ENCODE measurements at regions not wholly inside any gene's neighbourhood (a gene's known extent, or its start where the extent isn't known, plus 50 kb on each side); places are given as distances from the start of the nearest gene placed in this dataset.

GRCh38 chr3:72149645-72150300 is 364.8 kb upstream of the PROK2 start:
- ChIA-PET CTCF (no interaction called here), POLR2A (no interaction called here)
- no peaks in the 10 kb centered on the region for H3K9me3 ChIP-seq

GRCh38 chr3:72147600-72147999 is 362.7 kb upstream of the PROK2 start:
- POLR2A ChIA-PET = no interaction called here
- Histone ChIP-seq H3K9ac (no peak overlapping the region), H4K20me1 (ENCODE audit: insufficient read depth) (no peaks in the 10 kb centered on the region), H3K36me3 (replicated peaks in 1 of 2; ENCODE audit: control insufficient read depth in 1 of 2, insufficient read depth in 2 of 2, low read length in 1 of 2) (no peaks in the 10 kb centered on the region), H3K9me3 (no peaks in the 10 kb centered on the region), H3K9me2 (no peaks in the 10 kb centered on the region), H3K4me3 (ENCODE audit: low read depth in 2 of 2, low read length in 1 of 2) (no peak overlapping the region), H3F3A (replicated peaks; ENCODE audit: insufficient read depth) (no peaks in the 10 kb centered on the region), H3K79me2 (ENCODE audit: insufficient read depth) (no peaks in the 10 kb centered on the region), H3K4me1 (ENCODE audit: control insufficient read depth in 1 of 2, insufficient read depth in 2 of 2, low read depth in 1 of 2, low read length in 1 of 2) (peaks cover 0 to 29% of the 10 kb centered on the region in 2 experiments; a peak in 2 of 4 replicates), H3K27ac (ENCODE audit: low read depth in 2 of 2, low read length in 1 of 2) (no peak overlapping the region), H3K27me3 (ENCODE audit: insufficient read depth) (no peaks in the 10 kb centered on the region; the same call in 1 of the 2 replicates), H3K4me2 (no peak overlapping the region), H2AFZ (ENCODE audit: low read depth) (no peak overlapping the region)
- TF ChIP-seq MAX (IDR thresholded peaks at IDR 0.05; ENCODE audit: low read depth) = no peak
- no peak for TF ChIP-seq NRF1 (IDR thresholded peaks at IDR 0.05; ENCODE audit: low read depth, low read length)
- no peak for TF ChIP-seq EP300 (IDR thresholded peaks at IDR 0.05; ENCODE audit: borderline replicate concordance in 1 of 2, low read depth in 1 of 2, low read length in 1 of 2)
- TF ChIP-seq MXI1 (IDR thresholded peaks at IDR 0.05; ENCODE audit: low read depth, low read length) = no peak
- TF ChIP-seq ZBTB33 (IDR thresholded peaks at IDR 0.05; ENCODE audit: borderline replicate concordance, low read depth) = no peak
- no peak for TF ChIP-seq CTCF (IDR thresholded peaks at IDR 0.05)
- no peak for DNase-seq
- WGBS (ENCODE audit: low lambda C conversion rate) = 72% methylated on average over 2 of the region's 3 CpGs
- CTCF ChIA-PET = no interaction called here

More at GRCh38 chr3:72149645-72150300, 364.8 kb upstream of the PROK2 start:
- H3K27ac ChIP-seq (ENCODE audit: low read depth in 2 of 2, low read length in 1 of 2) = no peak overlapping the region
- H3K4me3 ChIP-seq (ENCODE audit: low read depth in 2 of 2, low read length in 1 of 2) = no peak overlapping the region
- H3F3A ChIP-seq (replicated peaks; ENCODE audit: insufficient read depth) = no peaks in the 10 kb centered on the region
- H3K79me2 ChIP-seq (ENCODE audit: insufficient read depth) = no peaks in the 10 kb centered on the region
- peaks cover 0 to 32% of the 10 kb centered on the region in 2 experiments; a peak in 2 of 4 replicates for H3K4me1 ChIP-seq (ENCODE audit: control insufficient read depth in 1 of 2, insufficient read depth in 2 of 2, low read depth in 1 of 2, low read length in 1 of 2)
- H3K9ac ChIP-seq = no peak overlapping the region
- DNase-seq = no peak
- no peaks in the 10 kb centered on the region for H3K36me3 ChIP-seq (replicated peaks in 1 of 2; ENCODE audit: control insufficient read depth in 1 of 2, insufficient read depth in 2 of 2, low read length in 1 of 2)
- TF ChIP-seq, protein P1, sequence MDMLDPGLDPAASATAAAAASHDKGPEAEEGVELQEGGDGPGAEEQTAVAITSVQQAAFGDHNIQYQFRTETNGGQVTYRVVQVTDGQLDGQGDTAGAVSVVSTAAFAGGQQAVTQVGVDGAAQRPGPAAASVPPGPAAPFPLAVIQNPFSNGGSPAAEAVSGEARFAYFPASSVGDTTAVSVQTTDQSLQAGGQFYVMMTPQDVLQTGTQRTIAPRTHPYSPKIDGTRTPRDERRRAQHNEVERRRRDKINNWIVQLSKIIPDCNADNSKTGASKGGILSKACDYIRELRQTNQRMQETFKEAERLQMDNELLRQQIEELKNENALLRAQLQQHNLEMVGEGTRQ (IDR thresholded peaks at IDR 0.05; ENCODE audit: borderline replicate concordance, low read depth, low read length) = no peak
- TF ChIP-seq YY1 (IDR thresholded peaks at IDR 0.05; ENCODE audit: low read depth) = no peak
- no peak for TF ChIP-seq FOXM1 (IDR thresholded peaks at IDR 0.05; ENCODE audit: low read depth)
- no peak for TF ChIP-seq FOXJ3 (CRISPR knock-in tag; IDR thresholded peaks at IDR 0.05)
- TF ChIP-seq, protein P2, sequence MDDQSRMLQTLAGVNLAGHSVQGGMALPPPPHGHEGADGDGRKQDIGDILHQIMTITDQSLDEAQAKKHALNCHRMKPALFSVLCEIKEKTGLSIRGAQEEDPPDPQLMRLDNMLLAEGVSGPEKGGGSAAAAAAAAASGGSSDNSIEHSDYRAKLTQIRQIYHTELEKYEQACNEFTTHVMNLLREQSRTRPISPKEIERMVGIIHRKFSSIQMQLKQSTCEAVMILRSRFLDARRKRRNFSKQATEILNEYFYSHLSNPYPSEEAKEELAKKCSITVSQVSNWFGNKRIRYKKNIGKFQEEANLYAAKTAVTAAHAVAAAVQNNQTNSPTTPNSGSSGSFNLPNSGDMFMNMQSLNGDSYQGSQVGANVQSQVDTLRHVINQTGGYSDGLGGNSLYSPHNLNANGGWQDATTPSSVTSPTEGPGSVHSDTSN (IDR thresholded peaks at IDR 0.05) = no peak
- TF ChIP-seq RAD21 (IDR thresholded peaks at IDR 0.05; ENCODE audit: low read length) = no peak
- no peak for TF ChIP-seq MEF2A (IDR thresholded peaks at IDR 0.05; ENCODE audit: borderline replicate concordance, low read depth)
- no peak for TF ChIP-seq RFX5 (IDR thresholded peaks at IDR 0.05; ENCODE audit: low read length)
- TF ChIP-seq ZBTB33 (IDR thresholded peaks at IDR 0.05; ENCODE audit: borderline replicate concordance, low read depth) = no peak
- TF ChIP-seq EZH2phosphoT487 (IDR thresholded peaks at IDR 0.05; ENCODE audit: borderline replicate concordance, low read depth) = no peak
- TF ChIP-seq SIN3A (IDR thresholded peaks at IDR 0.05; ENCODE audit: borderline replicate concordance, low read depth, low read length) = no peak
- no peak for TF ChIP-seq ELF1 (IDR thresholded peaks at IDR 0.05)
- H3K9me2 ChIP-seq = no peaks in the 10 kb centered on the region
- WGBS (ENCODE audit: low lambda C conversion rate) = 78% methylated on average over 8 of the region's 8 CpGs
- H4K20me1 ChIP-seq (ENCODE audit: insufficient read depth) = no peaks in the 10 kb centered on the region
- no peaks in the 10 kb centered on the region; the same call in 1 of the 2 replicates for H3K27me3 ChIP-seq (ENCODE audit: insufficient read depth)
- H3K4me2 ChIP-seq = no peak overlapping the region
- H2AFZ ChIP-seq (ENCODE audit: low read depth) = no peak overlapping the region
